ENCODE measurements at regions not wholly inside any gene's neighbourhood (a gene's known extent, or its start where the extent isn't known, plus 50 kb on each side); places are given as distances from the start of the nearest gene placed in this dataset.

GRCh38 chr1:193320270-193320669 lies 133.9 kb upstream of the B3GALT2 start (continued):
- TF ChIP-seq ZNF280B (CRISPR knock-in tag; IDR thresholded peaks at IDR 0.05) (no peak), PHF20 (IDR thresholded peaks at IDR 0.05; ENCODE audit: partially characterized antibody) (no peak), ZNF232 (CRISPR knock-in tag; IDR thresholded peaks at IDR 0.05) (no peak), PYGO2 (tag; IDR thresholded peaks at IDR 0.05) (no peak), E2F3 (CRISPR knock-in tag; IDR thresholded peaks at IDR 0.05) (no peak)

DNA sequence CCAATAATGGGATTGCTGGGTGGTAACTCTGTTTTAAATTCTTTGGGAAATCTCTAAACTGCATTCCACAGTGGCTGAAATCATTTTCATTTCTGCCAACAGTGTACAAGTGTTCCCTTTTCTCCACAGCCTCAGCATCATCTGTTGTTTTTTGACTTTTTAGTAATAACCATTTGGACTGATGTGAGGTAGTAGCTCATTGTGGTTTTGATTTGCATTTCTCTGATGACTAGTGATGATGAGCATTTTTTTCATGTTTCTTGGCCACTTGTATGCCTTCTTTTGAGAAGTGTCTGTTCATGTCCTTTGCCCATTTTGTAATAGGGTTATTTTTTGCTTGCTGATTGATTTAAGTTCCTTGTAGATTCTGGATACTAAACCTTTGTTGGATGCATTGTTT lies 131.9 kb upstream of the B3GALT2 start:
- ChIA-PET POLR2A (interaction anchor here (1.0 kb wide), 1 partner anchor 16 kb away, joined by 3 read pairs; no protein-coding TSS in a partner anchor), CTCF (ENCODE audit: low intra/inter-chr PET ratio) (no interaction called here)
- no TSS peak for BruUV-seq (replicated peaks)
- H3K27ac ChIP-seq (ENCODE audit: extremely low read depth, low read depth, low read length), result no peak overlapping the region
- no peak overlapping the region for H3K4me2 ChIP-seq (ENCODE audit: insufficient read depth, low read length)
- H3K9ac ChIP-seq (ENCODE audit: insufficient read depth in 1 of 2, low read depth in 2 of 2, low read length in 2 of 2), result no peak overlapping the region
- in situ Hi-C loops (cut with MboI) (no loop called here), intact Hi-C loops (cut with micrococcal nuclease) (no loop called here)
- H3K9me1 ChIP-seq (ENCODE audit: control insufficient read depth, insufficient read depth, low read length), result no peaks in the 10 kb centered on the region
- no peaks in the 10 kb centered on the region for H3K9me3 ChIP-seq (replicated peaks; ENCODE audit: control insufficient read depth, insufficient read depth, low read depth, low read length)
- no peak for FAIRE-seq
- TF ChIP-seq AFF1 (IDR thresholded peaks at IDR 0.05; ENCODE audit: low read depth in 1 of 2, partially characterized antibody in 2 of 2), result peak in 1 of 2 experiments; percentile 97
- TF ChIP-seq MITF (IDR thresholded peaks at IDR 0.05), result no peak
- H2AFZ ChIP-seq (ENCODE audit: low read depth, low read length), result no peak overlapping the region
- no peak for DNase-seq (ENCODE audit: extremely low read depth in 1 of 4, low spot score in 3 of 4)
- H3K4me1 ChIP-seq (replicated peaks in 1 of 2; ENCODE audit: control insufficient read depth in 2 of 2, insufficient read depth in 2 of 2, low read length in 2 of 2), result no peaks in the 10 kb centered on the region
- H4K20me1 ChIP-seq (replicated peaks; ENCODE audit: control insufficient read depth, insufficient read depth, low read length), result no peaks in the 10 kb centered on the region
- H3K4me3 ChIP-seq, result no peak overlapping the region
- no peaks in the 10 kb centered on the region for H3K36me3 ChIP-seq (ENCODE audit: control insufficient read depth, insufficient read depth, low read length)
- ATAC-seq, result no peak
- peaks cover 0 to 5% of the 10 kb centered on the region in 2 experiments; a peak in 1 of 5 replicates for H3K27me3 ChIP-seq (ENCODE audit: control insufficient read depth in 2 of 2, insufficient read depth in 2 of 2, low read length in 2 of 2)
- H3K79me2 ChIP-seq (ENCODE audit: control insufficient read depth, insufficient read depth, low read length), result no peaks in the 10 kb centered on the region

Data from K562 (cell line).